Breast epithelium (tissue), 3 donors: ENCODE measurements at regions not wholly inside any gene's neighbourhood (a gene's known extent, or its start where the extent isn't known, plus 50 kb on each side); places are given as distances from the start of the nearest gene placed in this dataset.

Experiments used
- POLR2A ChIP-seq: fragments of 450-650 bp; IDR thresholded peaks from one replicate; pipeline ENCODE4 v1.6.1; 2016; ENCODE audit warnings: antibody characterized with exemption, mild to moderate bottlenecking, moderate library complexity
- POLR2AphosphoS5 ChIP-seq, 3 donors: sonication (generic); formaldehyde crosslinking; IDR thresholded peaks; one replicate each; pipeline ENCODE4 v1.6.1; 2017; ENCODE audit warnings: antibody characterized with exemption in 3 of 3

DNA sequence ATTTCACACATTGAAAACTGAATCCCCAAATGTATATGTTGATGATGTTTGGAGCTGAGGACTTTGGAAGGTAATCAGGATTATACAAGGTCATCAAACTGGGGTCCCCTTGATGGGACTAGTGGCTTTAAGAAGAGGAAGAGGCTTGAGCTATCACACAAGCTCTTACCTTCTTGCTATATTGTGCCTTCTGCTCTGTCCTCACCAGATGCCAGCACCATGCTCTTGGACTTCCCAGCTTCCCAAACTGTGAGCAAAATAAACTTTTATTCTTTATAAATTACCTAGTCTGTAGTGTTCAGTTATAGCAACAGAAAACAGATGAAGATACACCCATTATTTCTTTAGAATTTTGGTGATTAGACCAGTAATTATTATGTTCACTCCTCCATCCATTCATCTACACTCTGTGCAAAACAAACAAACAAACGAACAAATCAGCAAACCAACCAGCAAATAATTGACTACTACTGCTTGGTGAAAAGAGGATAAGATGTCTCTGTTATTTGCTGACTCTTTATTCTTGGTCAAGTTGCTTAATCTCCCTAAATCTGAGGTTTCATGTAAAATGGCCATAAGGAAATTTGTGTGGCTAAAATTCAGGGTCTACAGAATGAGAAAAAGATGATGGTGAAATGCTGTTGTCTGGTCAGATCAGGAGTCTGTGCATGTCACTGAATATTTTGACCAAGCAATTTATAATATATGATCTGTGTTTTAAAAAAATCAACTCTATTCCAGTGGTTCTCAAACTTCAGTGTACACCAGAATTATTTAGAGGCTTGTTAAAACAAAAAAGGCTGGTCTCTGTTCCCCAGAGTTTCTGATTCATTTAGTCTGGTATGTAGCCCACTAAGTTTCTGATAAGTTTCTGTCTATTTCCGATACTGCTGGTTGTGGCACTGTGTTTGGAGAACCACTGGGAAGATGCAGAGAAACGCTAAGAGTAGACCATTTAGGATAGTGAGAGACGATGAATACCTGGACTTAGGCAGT is 854.1 kb downstream of the MAT2B start:
- TF ChIP-seq POLR2A (no peak), POLR2AphosphoS5 (IDR thresholded peaks at IDR 0.05) (no peak)
